Mammary epithelial cell (primary cell): ENCODE measurements at regions not wholly inside any gene's neighbourhood (a gene's known extent, or its start where the extent isn't known, plus 50 kb on each side); places are given as distances from the start of the nearest gene placed in this dataset.

Experiments
- CTCF ChIP-seq, 2 donors: IDR thresholded peaks in 1 of 2; conservative IDR thresholded peaks in 1 of 2; 2 replicates each; pipeline ENCODE4 v1.5.1; 2011 to 2012; ENCODE audit warnings: inconsistent platforms in 2 of 2, low read length in 2 of 2, mild to moderate bottlenecking in 2 of 2, control low read depth in 1 of 2, low read depth in 1 of 2; ENCODE audit not compliant: insufficient read depth in 1 of 2; ENCODE audit errors: extremely low read depth in 1 of 2
- EZH2 ChIP-seq: IDR thresholded peaks from 2 replicates; pipeline ENCODE4 v1.6.1; 2012; ENCODE audit warnings: low read length, inconsistent platforms, borderline replicate concordance

- TF ChIP-seq CTCF (conservative IDR thresholded peaks at IDR 0.05 in 1 of 2, IDR thresholded peaks at IDR 0.05 in 1 of 2; ENCODE audit: extremely low read depth in 1 of 2, insufficient read depth in 1 of 2, low read depth in 1 of 2, low read length in 2 of 2) (no peak), EZH2 (no peak)
Measured at GRCh38 chr5:125409861-125410536, 663.6 kb upstream of the ZNF608 start.
